ENCODE measurements at regions not wholly inside any gene's neighbourhood (a gene's known extent, or its start where the extent isn't known, plus 50 kb on each side); places are given as distances from the start of the nearest gene placed in this dataset.

GRCh38 chr4:20412072-20412471, 160.4 kb downstream of the SLIT2 start:
- no peak for DNase-seq

GRCh38 chr4:20416800-20417199, 165.1 kb downstream of the SLIT2 start:
- no peak for DNase-seq

- DNase-seq, result peak; percentile 44
Observed at GRCh38 chr4:20418861-20419451, 167.3 kb downstream of the SLIT2 start.

GRCh38 chr4:20420916-20421602, 169.4 kb downstream of the SLIT2 start:
- DNase-seq, result no peak

GRCh38 chr4:20421603-20421985, 169.9 kb downstream of the SLIT2 start:
- DNase-seq, result no peak

- DNase-seq, result peak; percentile 19
Observed at GRCh38 chr4:20422398-20422797, 170.7 kb downstream of the SLIT2 start.

GRCh38 chr4:20423420-20423819, 171.7 kb downstream of the SLIT2 start:
- DNase-seq, result no peak

GRCh38 chr4:20426028-20426427, 174.3 kb downstream of the SLIT2 start:
- DNase-seq, result no peak

- DNase-seq, result peak; percentile 0
Observed at GRCh38 chr4:20428436-20429160, 176.9 kb downstream of the SLIT2 start.

GRCh38 chr4:20430259-20430941, 178.7 kb downstream of the SLIT2 start:
- no peak for DNase-seq

GRCh38 chr4:20431543-20431951, 179.8 kb downstream of the SLIT2 start:
- no peak for DNase-seq

- no peak for DNase-seq
Observed at GRCh38 chr4:20432088-20432487, 180.4 kb downstream of the SLIT2 start.

GRCh38 chr4:20433097-20433705, 181.5 kb downstream of the SLIT2 start:
- no peak for DNase-seq

GRCh38 chr4:20440170-20440569, 188.5 kb downstream of the SLIT2 start:
- DNase-seq, result no peak

- no peak for DNase-seq
Observed at GRCh38 chr4:20443015-20443805, 191.5 kb downstream of the SLIT2 start.

- DNase-seq, result no peak
Observed at GRCh38 chr4:20444599-20445337, 193.1 kb downstream of the SLIT2 start.

- DNase-seq, result no peak
Observed at GRCh38 chr4:20445933-20446723, 194.4 kb downstream of the SLIT2 start.

- DNase-seq, result no peak
Observed at GRCh38 chr4:20447103-20447502, 195.4 kb downstream of the SLIT2 start.

- DNase-seq, result no peak
Observed at GRCh38 chr4:20451986-20452385, 200.3 kb downstream of the SLIT2 start.

GRCh38 chr4:20454515-20454914, 202.8 kb downstream of the SLIT2 start:
- DNase-seq, result no peak

GRCh38 chr4:20456407-20456806, 204.7 kb downstream of the SLIT2 start:
- DNase-seq, result no peak
